LNCaP clone FGC (cell line): ENCODE measurements at regions not wholly inside any gene's neighbourhood (a gene's known extent, or its start where the extent isn't known, plus 50 kb on each side); places are given as distances from the start of the nearest gene placed in this dataset.
A peak's percentile ranks its signal among the peaks of the same experiment; 100 is the strongest.

Experiments
- DNase-seq: peaks from one replicate; pipeline ENCODE4 v3.0.0-alpha.2; 2011; ENCODE audit warnings: low read depth
- H3K4me3 ChIP-seq: 2 replicates; pipeline ENCODE4 v1.5.1; 2011; ENCODE audit warnings: mild to moderate bottlenecking, low read depth, low read length, control low read depth
- TF ChIP-seq, protein P1 (sequence below): IDR thresholded peaks from 2 replicates; pipeline ENCODE4 v1.5.1; 2012; ENCODE audit warnings: mild to moderate bottlenecking; ENCODE audit not compliant: control insufficient read depth, insufficient read depth; ENCODE audit errors: extremely low read depth

DNA sequence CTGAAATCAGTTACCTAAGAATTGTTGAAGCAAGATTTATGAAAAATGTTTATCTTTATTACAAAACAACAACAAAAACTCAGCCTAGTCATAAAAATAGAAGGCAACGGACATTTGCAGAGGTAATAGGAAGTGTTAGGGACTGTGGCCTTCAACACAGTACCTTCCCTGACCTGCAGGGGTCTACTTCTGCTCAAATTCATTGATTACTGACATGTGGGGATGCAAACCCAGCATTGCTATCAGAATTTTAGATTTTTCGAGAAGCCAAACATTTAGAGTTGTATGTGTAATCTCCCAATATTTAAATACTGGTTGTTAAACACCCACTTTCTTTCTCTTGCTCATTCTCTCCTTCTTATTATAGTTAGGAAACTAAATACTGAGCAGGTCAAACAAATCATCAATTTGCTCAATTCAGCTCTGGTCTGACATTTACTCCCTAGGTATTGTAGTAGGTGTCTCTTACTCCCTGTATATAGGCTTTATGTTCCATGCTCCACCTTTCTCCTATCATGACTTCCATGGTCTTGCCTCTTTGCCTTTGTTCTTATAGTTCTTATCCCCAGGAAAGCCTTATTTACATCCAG lies 198.5 kb downstream of the UBE2E3 start:
- H3K4me3 ChIP-seq, result no peak overlapping the region
- no peak for DNase-seq
- TF ChIP-seq, protein P1, sequence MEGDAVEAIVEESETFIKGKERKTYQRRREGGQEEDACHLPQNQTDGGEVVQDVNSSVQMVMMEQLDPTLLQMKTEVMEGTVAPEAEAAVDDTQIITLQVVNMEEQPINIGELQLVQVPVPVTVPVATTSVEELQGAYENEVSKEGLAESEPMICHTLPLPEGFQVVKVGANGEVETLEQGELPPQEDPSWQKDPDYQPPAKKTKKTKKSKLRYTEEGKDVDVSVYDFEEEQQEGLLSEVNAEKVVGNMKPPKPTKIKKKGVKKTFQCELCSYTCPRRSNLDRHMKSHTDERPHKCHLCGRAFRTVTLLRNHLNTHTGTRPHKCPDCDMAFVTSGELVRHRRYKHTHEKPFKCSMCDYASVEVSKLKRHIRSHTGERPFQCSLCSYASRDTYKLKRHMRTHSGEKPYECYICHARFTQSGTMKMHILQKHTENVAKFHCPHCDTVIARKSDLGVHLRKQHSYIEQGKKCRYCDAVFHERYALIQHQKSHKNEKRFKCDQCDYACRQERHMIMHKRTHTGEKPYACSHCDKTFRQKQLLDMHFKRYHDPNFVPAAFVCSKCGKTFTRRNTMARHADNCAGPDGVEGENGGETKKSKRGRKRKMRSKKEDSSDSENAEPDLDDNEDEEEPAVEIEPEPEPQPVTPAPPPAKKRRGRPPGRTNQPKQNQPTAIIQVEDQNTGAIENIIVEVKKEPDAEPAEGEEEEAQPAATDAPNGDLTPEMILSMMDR, result peak; percentile 22; the same call in 1 of the 2 replicates

DNA sequence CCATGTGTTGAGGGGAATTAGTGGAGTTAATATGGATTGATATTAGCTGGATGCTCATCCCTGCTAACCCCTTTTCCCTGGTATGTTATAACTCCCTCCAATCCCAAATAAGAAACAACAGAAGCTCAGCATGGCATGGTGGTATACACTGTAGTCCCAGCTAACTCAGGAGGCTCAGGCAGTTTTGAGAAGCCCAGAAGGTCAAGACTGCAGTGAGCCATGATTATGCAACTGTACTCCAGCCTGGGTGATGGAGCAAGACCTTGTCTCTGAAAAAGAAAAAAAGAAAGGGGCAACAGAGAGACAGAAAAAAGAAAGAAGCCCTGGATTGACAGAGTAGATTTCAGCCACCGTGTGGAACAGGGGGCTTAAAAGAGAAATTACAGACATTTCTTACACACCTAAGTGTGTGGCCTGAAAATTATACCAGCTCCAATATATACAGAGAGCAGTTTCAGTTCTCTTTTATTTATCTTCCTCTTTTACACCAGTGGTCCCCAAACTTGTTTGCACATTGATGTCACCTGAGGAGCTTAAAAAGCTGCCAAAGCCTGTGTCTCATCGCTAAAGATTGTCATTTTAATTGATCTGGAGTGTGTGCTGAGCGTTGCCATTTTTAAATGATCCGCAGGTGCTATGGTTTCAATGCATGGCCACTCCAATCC lies 203.6 kb downstream of the UBE2E3 start:
- TF ChIP-seq, protein P1, result no peak
- H3K4me3 ChIP-seq, result no peak overlapping the region
- no peak for DNase-seq

DNA sequence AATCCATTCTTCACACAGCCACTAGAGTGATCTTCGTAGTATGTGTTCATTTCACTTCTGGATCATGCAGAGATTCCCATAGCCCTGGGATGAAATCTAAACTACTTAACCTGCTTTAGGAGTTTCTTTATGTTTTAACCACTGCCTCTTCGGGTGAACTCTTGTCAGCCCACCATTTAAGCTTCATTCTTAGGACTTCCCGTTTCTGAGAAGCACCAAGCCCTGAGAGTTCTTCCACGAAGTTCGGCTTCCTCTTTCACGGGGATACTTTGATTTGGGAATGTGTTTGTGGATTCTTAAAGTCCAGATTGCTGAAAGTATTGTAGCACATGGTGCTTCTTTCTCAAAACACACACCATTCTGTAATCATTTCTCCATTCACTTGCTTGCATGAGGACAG lies 205.0 kb downstream of the UBE2E3 start:
- TF ChIP-seq, protein P1, result no peak
- H3K4me3 ChIP-seq, result no peak overlapping the region
- DNase-seq, result no peak

DNA sequence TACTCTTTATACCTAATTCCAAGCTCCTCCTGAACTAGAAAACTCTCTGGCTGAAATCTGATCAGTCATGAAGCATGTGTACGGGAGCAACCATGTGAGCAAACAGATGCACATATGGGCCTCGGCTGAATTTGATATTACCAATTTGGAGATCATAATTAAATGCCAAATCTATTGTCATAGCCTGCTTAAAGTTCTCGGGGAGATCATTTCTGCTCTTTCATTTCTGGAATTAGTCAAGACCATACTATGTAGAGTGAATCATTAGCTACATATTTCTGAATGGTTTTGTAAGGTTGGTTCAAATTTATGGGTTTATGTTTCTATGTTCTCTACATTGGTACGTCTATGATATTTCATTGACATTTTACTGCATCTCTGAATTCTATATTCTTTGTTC lies 205.5 kb downstream of the UBE2E3 start:
- H3K4me3 ChIP-seq, result no peak overlapping the region
- no peak for DNase-seq
- TF ChIP-seq, protein P1, result no peak

DNA sequence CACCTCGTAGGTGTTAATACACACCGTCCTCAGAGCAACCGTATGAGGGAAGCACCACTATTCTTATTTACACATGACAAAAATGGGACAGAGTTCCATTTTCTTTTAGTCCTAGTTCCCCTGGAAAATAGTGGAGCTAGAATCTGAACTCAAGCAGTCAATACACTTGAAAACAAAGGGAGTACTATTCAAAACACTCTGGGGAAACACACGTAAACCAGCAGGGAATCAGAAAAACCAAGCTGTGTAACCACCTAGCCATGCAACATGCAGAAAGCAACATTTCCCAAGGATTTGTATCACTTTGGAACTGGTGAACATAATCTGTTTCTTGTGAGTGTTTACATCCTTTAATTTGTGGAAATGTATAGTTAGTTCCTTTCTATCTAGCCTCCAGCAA lies 208.2 kb downstream of the UBE2E3 start:
- TF ChIP-seq, protein P1, result no peak
- no peak for DNase-seq
- no peak overlapping the region for H3K4me3 ChIP-seq

DNA sequence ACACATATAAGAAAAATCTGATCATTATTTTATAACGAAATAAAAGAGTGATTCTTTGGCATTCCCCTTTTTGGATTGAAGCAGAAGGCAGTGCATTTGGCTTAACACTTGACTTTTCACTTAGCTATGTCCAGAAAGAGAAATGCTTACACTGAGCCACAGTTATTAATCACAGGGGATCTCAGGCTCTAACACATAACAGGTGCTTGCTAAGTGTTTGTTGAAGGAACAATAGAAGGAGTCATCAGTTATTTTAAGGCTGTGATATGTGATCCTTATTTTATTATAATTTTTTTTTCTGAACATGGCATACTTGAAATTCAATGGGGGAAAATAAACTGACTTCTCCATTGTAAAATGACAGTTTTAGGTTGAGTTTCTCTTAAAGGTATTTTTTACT lies 209.5 kb downstream of the UBE2E3 start:
- DNase-seq, result no peak
- H3K4me3 ChIP-seq, result no peak overlapping the region
- TF ChIP-seq, protein P1, result no peak

DNA sequence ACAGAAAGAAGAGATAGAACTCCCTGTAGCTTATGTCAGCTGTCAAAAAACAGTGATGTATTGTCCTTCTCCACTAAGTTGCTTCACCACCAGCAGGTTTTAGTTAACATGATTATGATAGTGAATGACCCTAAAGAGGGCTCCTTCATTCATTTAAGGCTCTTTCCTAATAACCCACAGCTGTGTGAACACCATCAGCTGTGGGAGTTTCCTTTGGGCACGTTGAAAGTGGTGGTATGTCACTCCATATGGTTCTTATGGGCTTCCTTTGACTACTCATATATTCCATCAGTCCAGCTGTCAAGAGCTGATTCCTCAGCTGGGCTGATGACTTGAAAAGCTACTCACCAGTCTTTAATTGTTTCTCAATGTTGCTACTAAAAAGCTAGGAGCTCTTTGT lies 210.3 kb downstream of the UBE2E3 start:
- TF ChIP-seq, protein P1, result no peak
- DNase-seq, result no peak
- H3K4me3 ChIP-seq, result no peak overlapping the region
